K562 (cell line): ENCODE measurements at regions not wholly inside any gene's neighbourhood (a gene's known extent, or its start where the extent isn't known, plus 50 kb on each side); places are given as distances from the start of the nearest gene placed in this dataset.

Experiments used
- ATAC-seq: fragments of 200-7000 bp; cut with Tn5 transposase; 3 replicates; pipeline ENCODE4 v1.9.1; 2020; ENCODE audit warnings: moderate library complexity
- BruUV-seq: library from RNA; stranded (reverse); fragments of 400-500 nt; replicated peaks from 2 replicates; lab custom pipeline; 2021; lab: Mats Ljungman, UMichigan
- CTCF ChIA-PET: fragments of 300-600 bp; formaldehyde crosslinking; extraction: SDS; loops from one replicate; lab custom pipeline; 2021; ENCODE audit warnings: low intra/inter-chr PET ratio; lab: Yijun Ruan, JAX
- POLR2A ChIA-PET: fragments of 300-600, 350-650 bp; sonication (Branson Sonifier 250); formaldehyde crosslinking; extraction: SDS; loops from one replicate; lab custom pipeline; 2021; ENCODE audit warnings: antibody characterized with exemption, inconsistent platforms; lab: Yijun Ruan, JAX
- DNase-seq, 4 experiments: peaks; one replicate each; pipeline versions ENCODE4 v3.0.0 to v3.0.0-alpha.2; 2011 to 2018; ENCODE audit warnings: low spot score in 3 of 4, mixed read lengths in 3 of 4; ENCODE audit errors: extremely low read depth in 1 of 4
- FAIRE-seq: peaks from 2 replicates; lab custom pipeline; 2011; peaks lifted over from hg19 to GRCh38; lab: Jason Lieb, UNC
- H2AFZ ChIP-seq: 2 replicates; pipeline ENCODE4 v1.6.0; 2011; ENCODE audit warnings: low read depth, low read length, control low read depth, inconsistent platforms
- H3K27ac ChIP-seq: fragments of 200-600 bp; 3 replicates; pipeline ENCODE4 v1.8.0; 2011; ENCODE audit warnings: low read depth, mild to moderate bottlenecking, control low read depth, inconsistent platforms, low read length, moderate library complexity, mixed read lengths; ENCODE audit errors: extremely low read depth
- H3K27me3 ChIP-seq, 2 experiments: fragments of 300-600 bp in 1 of 2; 2 replicates in 1 of 2; 3 replicates in 1 of 2; pipeline versions ENCODE4 v1.6.0 to v1.8.0; 2011; ENCODE audit warnings: inconsistent platforms in 2 of 2, low read length in 2 of 2, mild to moderate bottlenecking in 1 of 2, mixed read lengths in 1 of 2, moderate library complexity in 1 of 2; ENCODE audit not compliant: control insufficient read depth in 2 of 2, insufficient read depth in 2 of 2
- H3K36me3 ChIP-seq: fragments of 300-600 bp; 3 replicates; pipeline ENCODE4 v1.8.0; 2011; ENCODE audit warnings: mild to moderate bottlenecking, low read length, inconsistent platforms; ENCODE audit not compliant: control insufficient read depth, insufficient read depth
- H3K4me1 ChIP-seq, 2 experiments: fragments of 200-600 bp in 1 of 2; replicated peaks in 1 of 2; 2 replicates in 1 of 2; 3 replicates in 1 of 2; pipeline versions ENCODE4 v1.5.1 to v1.8.0; 2011; ENCODE audit warnings: inconsistent platforms in 2 of 2, low read length in 2 of 2, mild to moderate bottlenecking in 1 of 2, mixed read lengths in 1 of 2, moderate library complexity in 1 of 2; ENCODE audit not compliant: control insufficient read depth in 2 of 2, insufficient read depth in 2 of 2
- H3K4me2 ChIP-seq: 2 replicates; pipeline ENCODE4 v1.6.1; 2011; ENCODE audit warnings: low read length, control low read depth, inconsistent platforms, mixed read lengths; ENCODE audit not compliant: insufficient read depth
- H3K4me3 ChIP-seq: fragments of 200-600 bp; sonication (generic), shearing (Covaris generic); 2 replicates; pipeline ENCODE4 v1.5.1; 2016; ENCODE audit warnings: control low read depth, inconsistent platforms
- H3K79me2 ChIP-seq: fragments of 200-600 bp; 3 replicates; pipeline ENCODE4 v1.8.0; 2011; ENCODE audit warnings: low read length, inconsistent platforms; ENCODE audit not compliant: control insufficient read depth, insufficient read depth
- H3K9ac ChIP-seq, 2 experiments: 2 replicates each; pipeline versions ENCODE4 v1.6.0 to v1.6.1; 2011; ENCODE audit warnings: low read depth in 2 of 2, low read length in 2 of 2, control low read depth in 1 of 2, inconsistent platforms in 1 of 2, mild to moderate bottlenecking in 1 of 2, mixed read lengths in 1 of 2; ENCODE audit not compliant: insufficient read depth in 1 of 2
- H3K9me1 ChIP-seq: one replicate; pipeline ENCODE4 v1.6.0; 2011; ENCODE audit warnings: inconsistent platforms, mild to moderate bottlenecking, low read length, moderate library complexity; ENCODE audit not compliant: control insufficient read depth, insufficient read depth
- H3K9me3 ChIP-seq: replicated peaks from 2 replicates; pipeline ENCODE4 v1.5.1; 2011; ENCODE audit warnings: low read depth, low read length, inconsistent platforms; ENCODE audit not compliant: control insufficient read depth, insufficient read depth
- H4K20me1 ChIP-seq: replicated peaks from 2 replicates; pipeline ENCODE4 v1.6.1; 2011; ENCODE audit warnings: low read length, inconsistent platforms, mixed read lengths; ENCODE audit not compliant: control insufficient read depth, insufficient read depth
- FOXP1 ChIP-seq: sonication (generic); formaldehyde crosslinking; IDR thresholded peaks from 2 replicates; pipeline ENCODE4 v1.8.0; 2022; ENCODE audit warnings: mild to moderate bottlenecking, missing genetic modification reagents
- FUS ChIP-seq: fragments of 200-400 bp; formaldehyde crosslinking; optimal IDR thresholded peaks from 2 replicates; pipeline ENCODE3; 2017; ENCODE audit warnings: low read depth, low read length
- ILK ChIP-seq: fragments of 450-650 bp; IDR thresholded peaks from 2 replicates; pipeline ENCODE4 v1.6.1; 2016; ENCODE audit warnings: missing genetic modification characterization, low read depth, mild to moderate bottlenecking, missing compliant biosample characterization, moderate library complexity, borderline replicate concordance
- MYBL2 ChIP-seq, 2 experiments: fragments of 450-650 bp in 1 of 2; sonication (generic) in 1 of 2; formaldehyde crosslinking in 1 of 2; IDR thresholded peaks; 2 replicates each; pipeline versions ENCODE4 v1.6.1 to v1.8.1; 2017 to 2022; ENCODE audit warnings: borderline replicate concordance in 1 of 2, inconsistent platforms in 1 of 2, low read depth in 1 of 2, mild to moderate bottlenecking in 1 of 2, missing genetic modification reagents in 1 of 2, moderate library complexity in 1 of 2
- NFATC3 ChIP-seq: fragments of 450-650 bp; IDR thresholded peaks from 2 replicates; pipeline ENCODE4 v1.6.1; 2017; ENCODE audit warnings: mild to moderate bottlenecking
- PML ChIP-seq: IDR thresholded peaks from 2 replicates; pipeline ENCODE4 v1.6.1; 2012; ENCODE audit warnings: low read length, inconsistent platforms
- PYGO2 ChIP-seq: fragments of 450-650 bp; IDR thresholded peaks from 2 replicates; pipeline ENCODE4 v1.6.1; 2016; ENCODE audit warnings: mild to moderate bottlenecking, missing genetic modification characterization, moderate library complexity, missing compliant biosample characterization
- RHOXF2B ChIP-seq: fragments of 250-450 bp; sonication (Bioruptor Pico); conservative IDR thresholded peaks from 2 replicates; pipeline ENCODE4 v1.5.1; 2021
- SIRT6 ChIP-seq: IDR thresholded peaks from one replicate; pipeline ENCODE4 v1.6.1; 2012; ENCODE audit warnings: low read depth, mild to moderate bottlenecking, control low read depth, inconsistent platforms, low read length, moderate library complexity
- TAF9B ChIP-seq: fragments of 450-650 bp; IDR thresholded peaks from 2 replicates; pipeline ENCODE4 v1.6.1; 2018; ENCODE audit warnings: mild to moderate bottlenecking; ENCODE audit not compliant: partially characterized antibody
- ZBTB33 ChIP-seq: sonication (generic); formaldehyde crosslinking; IDR thresholded peaks from 2 replicates; pipeline ENCODE4 v1.8.1; 2023; ENCODE audit warnings: mild to moderate bottlenecking, missing genetic modification reagents
- ZKSCAN1 ChIP-seq: fragments of 150-350 bp; IDR thresholded peaks from 2 replicates; pipeline ENCODE4 v1.6.1; 2016; ENCODE audit warnings: low read depth, low read length
- ZNF23 ChIP-seq: fragments of 250-450 bp; sonication (Bioruptor Pico); IDR thresholded peaks from 2 replicates; pipeline ENCODE4 v1.4.0; 2020; ENCODE audit warnings: mild to moderate bottlenecking
- ZNF655 ChIP-seq: fragments of 250-450 bp; sonication (Bioruptor Pico); IDR thresholded peaks from 2 replicates; pipeline ENCODE4 v1.5.0; 2021
- WGBS: fragments of 100-300 bp; shearing (Covaris generic); methylation state at CpG from one replicate; pipeline ENCODE4 v1.1.6; 2016; ENCODE audit warnings: low coverage, mixed read lengths; ENCODE audit not compliant: insufficient coverage; ENCODE audit errors: missing lambda C conversion rate; 5-methylcytosine and 5-hydroxymethylcytosine counted together
- in situ Hi-C: fragments of 300-500 bp; cut with MboI; formaldehyde crosslinking; loops from 4 replicates; pipeline ENCODE4 v1.15.0; 2018; ENCODE audit warnings: inconsistent platforms, mixed read lengths
- intact Hi-C: fragments of 100-400 bp; cut with micrococcal nuclease; formaldehyde crosslinking; loops from 2 replicates; pipeline ENCODE4 v1.14.2; 2022

GRCh38 chr17:79429864-79430494 is 180.9 kb downstream of the RBFOX3 start (continued):
- no peak for TF ChIP-seq ZBTB33 (CRISPR knock-in tag)

- Histone ChIP-seq H3K27ac (no peak overlapping the region), H4K20me1 (peaks cover 8% of the 10 kb centered on the region; the same call in 1 of the 2 replicates), H3K9me3 (no peaks in the 10 kb centered on the region), H3K4me1 (peaks cover 0 to 3% of the 10 kb centered on the region in 2 experiments; a peak in 1 of 5 replicates), H3K9me1 (peaks cover 2% of the 10 kb centered on the region), H3K4me2 (no peak overlapping the region), H3K36me3 (no peaks in the 10 kb centered on the region), H2AFZ (no peak overlapping the region), H3K79me2 (no peaks in the 10 kb centered on the region), H3K4me3 (no peak overlapping the region), H3K27me3 (peaks cover 18 to 86% of the 10 kb centered on the region in 2 experiments; a peak in 4 of 5 replicates), H3K9ac (peak overlapping the region in 1 of 2 experiments; percentile 9; a peak in 1 of 4 replicates)
- POLR2A ChIA-PET, result no interaction called here
- FAIRE-seq (no peak), ATAC-seq (no peak), DNase-seq (no peak)
- BruUV-seq, result no TSS peak
- WGBS, result 3% methylated on average over 11 of the region's 12 CpGs
- in situ Hi-C loops (no loop called here), intact Hi-C loops (no loop called here)
- CTCF ChIA-PET, result no interaction called here
- TF ChIP-seq FUS (no peak), SIRT6 (no peak), RHOXF2B (CRISPR knock-in tag) (no peak), TAF9B (no peak), NFATC3 (no peak), PML (no peak), FOXP1 (CRISPR knock-in tag) (no peak), ILK (tag) (no peak), ZNF655 (CRISPR knock-in tag) (no peak), PYGO2 (tag) (no peak), ZNF23 (CRISPR knock-in tag) (no peak), ZKSCAN1 (no peak), MYBL2 (IDR thresholded peaks at IDR 0.05; ENCODE audit: low read depth) (no peak), MYBL2 (CRISPR knock-in tag; IDR thresholded peaks at IDR 0.05; ENCODE audit: borderline replicate concordance) (no peak)
These were observed 181.9 kb downstream of the RBFOX3 start for GRCh38 chr17:79428988-79429387.
